ENCODE measurements at regions not wholly inside any gene's neighbourhood (a gene's known extent, or its start where the extent isn't known, plus 50 kb on each side); places are given as distances from the start of the nearest gene placed in this dataset.

DNA sequence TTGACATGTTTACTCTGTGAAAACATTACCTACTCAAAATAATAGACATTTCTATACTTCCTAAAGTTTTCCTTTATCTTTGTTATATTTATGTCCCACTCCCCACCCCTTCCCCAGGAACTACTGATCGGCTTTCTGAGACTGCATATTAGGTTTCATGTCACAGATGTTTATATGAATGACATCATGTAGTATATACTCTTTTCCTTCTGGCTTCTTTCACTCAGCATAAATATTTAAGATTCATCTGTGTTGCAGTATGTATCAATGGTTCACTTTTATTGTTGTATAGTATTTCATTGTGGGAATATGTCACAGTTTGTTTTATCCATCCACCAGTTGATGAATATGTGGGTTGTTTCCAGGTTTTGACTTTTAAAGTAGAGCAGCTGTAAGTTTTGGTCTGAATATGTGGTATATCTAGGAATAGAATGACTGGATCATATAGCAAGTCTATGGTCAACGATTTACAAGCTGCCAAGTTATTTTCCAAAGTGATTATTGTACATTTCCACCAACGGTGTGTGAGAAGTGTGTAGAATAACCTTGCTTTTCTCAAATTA is 73.8 kb upstream of the CAV2 start:
- DNase-seq: no peak

DNA sequence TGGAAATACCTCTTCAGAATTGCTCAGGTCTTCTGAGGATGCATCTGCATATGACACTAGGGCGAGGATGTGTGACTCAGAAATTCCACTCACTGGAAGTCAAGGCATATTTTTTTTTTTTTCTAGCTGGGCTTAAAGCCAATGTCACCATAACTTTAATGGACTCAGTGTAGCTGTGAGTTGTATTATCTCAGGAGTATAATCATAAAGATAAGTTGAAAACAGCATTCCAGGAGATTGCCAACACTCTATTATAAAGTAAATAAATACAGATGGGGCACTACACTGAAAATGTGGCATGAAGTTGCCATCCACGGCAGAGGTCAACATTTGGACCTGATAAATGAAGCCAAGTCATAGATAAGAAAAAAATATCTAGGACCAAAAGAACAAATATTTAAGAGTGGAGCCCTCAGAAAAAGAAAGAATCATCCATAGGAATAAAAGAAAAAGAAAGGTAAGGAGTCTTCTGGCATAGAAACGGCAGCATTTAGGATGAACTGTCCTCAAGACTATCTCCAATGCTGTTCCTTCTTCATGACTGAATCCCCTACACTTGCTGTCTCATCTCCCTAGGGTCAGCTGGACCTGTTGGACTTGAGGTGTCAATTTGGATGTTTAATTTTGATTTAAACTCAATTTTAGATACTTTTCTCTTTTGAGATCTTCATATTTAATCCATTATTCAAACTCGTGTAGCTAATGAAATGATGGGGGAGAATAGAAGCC is 72.9 kb upstream of the CAV2 start:
- DNase-seq: no peak

- DNase-seq: no peak
Observed at GRCh38 chr7:116429986-116430619, 69.4 kb upstream of the CAV2 start.

DNA sequence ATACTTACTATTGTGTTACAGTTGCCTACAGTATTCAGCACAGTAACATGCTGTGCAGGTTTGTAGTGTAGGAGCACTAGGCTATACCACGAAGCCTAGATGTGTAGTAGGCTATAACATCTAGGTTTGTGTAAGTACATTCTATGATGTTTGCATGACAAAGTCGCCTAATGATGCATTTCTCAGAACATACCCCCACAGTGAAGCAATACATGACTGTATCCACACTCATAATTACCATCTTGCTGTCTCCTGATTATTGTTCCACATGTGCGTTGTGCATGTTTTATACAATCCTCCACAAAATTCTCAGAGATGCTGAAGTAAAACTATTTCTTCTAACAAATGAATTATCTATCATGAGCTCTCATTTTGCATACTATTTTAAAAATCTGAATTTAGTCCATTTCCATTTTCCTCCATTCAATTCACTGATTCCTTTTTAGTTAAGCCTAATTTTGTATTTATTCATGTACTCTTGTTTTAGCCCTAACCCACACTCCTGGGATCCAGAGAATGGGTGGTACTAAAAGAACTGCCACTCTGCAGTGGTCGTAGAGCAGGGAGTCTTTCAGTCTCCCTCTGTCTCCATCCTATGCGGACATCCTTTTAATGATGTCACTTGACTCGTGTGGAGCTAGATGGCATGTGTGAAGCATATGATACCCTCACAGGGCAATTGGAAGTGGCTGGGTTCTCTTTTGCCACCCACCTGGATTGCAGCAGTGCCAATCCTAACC is 67.6 kb upstream of the CAV2 start:
- DNase-seq: no peak

DNA sequence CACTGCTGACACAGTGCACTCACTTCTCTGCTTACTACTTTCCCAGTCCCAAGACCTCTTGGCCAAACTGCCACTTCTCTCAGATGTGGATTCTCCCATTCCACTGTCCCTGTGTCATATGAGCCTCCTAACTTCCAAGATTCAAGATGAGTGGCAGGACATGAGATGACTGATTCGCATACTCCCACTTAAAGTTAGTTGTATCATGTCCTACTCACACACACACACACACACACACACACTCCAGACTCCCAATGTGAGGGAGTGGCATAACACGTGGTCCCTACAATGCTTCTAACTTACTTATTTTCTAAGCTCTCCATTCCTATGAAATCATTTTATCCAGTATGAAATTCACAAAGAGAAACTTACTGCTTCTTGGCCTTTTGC is 67.0 kb upstream of the CAV2 start:
- no peak for DNase-seq

- no peak for DNase-seq
Observed at GRCh38 chr7:116433246-116433645, 66.3 kb upstream of the CAV2 start.

GRCh38 chr7:116434820-116435341 is 64.7 kb upstream of the CAV2 start:
- no peak for DNase-seq

GRCh38 chr7:116436305-116436826 is 63.2 kb upstream of the CAV2 start:
- no peak for DNase-seq

- DNase-seq: no peak
Observed at GRCh38 chr7:116438267-116438666, 61.3 kb upstream of the CAV2 start.

DNA sequence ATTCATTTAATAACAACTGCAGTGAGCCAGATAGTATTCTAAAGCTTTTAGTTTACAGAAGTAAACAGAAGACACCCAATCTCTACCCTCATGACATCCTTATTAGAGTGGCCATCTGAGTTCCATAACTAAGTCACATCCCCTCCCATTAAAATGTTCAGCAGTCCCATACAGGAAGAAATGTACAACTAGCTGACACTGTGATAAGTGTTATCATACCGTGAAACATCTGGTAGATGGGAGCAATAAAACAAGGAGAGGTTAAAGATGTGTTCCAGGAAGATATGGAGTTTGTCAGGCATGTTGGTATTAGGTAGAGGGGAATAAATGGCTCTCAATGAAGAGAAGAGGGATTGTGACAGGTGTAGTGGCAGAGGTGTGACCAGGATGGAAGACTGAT is 60.5 kb upstream of the CAV2 start:
- DNase-seq: no peak

DNA sequence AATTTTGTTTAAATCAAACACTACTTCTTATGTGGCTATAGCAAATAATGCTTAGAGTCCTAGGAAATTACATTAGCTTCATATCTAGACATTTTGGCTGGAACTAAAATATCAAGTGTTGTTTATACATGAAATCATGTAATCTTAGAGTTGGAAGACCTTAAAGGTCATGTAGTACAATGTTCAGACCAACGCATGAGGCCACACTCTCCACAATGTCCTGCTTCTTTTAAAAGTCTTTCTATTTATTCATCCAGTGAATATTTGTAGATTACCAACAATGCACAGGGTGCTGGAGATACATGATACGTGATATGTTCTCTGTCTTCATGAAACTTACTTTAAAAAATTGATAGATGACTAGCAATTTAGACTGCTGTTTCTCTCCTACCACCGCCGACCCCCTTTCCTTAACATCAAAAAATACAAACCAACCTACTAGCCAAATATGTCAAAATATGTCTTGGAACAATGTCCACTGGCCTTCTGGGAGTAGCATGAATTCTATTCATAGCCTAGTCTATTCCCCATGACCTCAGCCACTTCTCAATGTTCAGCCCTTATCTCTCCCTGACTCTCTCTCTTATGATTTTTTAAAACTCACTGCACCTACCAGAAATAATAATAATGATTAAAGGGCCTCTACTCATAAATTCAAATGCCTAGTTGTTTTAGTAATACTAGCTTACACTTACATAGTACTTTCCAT is 59.5 kb upstream of the CAV2 start:
- no peak for DNase-seq

DNA sequence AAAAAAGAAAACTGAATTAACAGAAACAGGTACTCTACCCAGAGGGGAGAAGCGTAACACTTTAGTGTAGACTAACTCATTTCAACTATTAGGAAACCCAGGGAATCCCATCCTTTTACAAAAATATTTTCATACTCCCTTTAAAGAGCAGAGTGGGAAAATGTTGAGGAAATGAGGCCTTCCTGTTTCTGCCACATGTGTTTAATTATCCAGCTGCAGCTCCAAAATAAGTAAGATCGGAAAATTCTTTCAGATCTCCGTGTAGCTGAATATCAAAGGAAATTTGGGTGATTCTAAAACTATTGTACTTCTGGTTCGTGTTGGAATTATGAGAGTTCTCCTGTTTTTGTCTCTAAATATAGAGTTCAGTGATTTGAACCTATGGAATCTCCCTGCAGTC is 58.0 kb upstream of the CAV2 start:
- DNase-seq: no peak

- no peak for DNase-seq
Observed at GRCh38 chr7:116443101-116443523, 56.4 kb upstream of the CAV2 start.

DNA sequence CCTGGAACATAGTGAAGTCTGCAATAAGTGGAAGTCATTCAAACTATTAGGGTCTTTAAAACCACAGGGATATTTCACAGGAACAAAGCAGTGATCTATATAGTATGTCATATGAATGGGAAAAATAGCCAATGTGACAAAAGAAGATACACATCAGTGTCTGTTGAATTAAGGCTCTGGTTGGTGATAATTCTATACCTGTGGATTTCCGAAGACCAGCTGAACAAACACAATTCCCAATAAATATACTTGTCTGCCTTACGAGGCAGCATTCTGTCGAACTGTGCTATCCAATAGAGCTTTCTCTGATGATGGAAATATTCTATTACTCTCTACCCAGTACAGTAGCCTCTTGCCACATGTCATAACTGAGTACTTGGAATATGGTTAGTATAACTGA is 55.9 kb upstream of the CAV2 start:
- no peak for DNase-seq

- no peak for DNase-seq
Observed at GRCh38 chr7:116445447-116446211, 53.9 kb upstream of the CAV2 start.

DNA sequence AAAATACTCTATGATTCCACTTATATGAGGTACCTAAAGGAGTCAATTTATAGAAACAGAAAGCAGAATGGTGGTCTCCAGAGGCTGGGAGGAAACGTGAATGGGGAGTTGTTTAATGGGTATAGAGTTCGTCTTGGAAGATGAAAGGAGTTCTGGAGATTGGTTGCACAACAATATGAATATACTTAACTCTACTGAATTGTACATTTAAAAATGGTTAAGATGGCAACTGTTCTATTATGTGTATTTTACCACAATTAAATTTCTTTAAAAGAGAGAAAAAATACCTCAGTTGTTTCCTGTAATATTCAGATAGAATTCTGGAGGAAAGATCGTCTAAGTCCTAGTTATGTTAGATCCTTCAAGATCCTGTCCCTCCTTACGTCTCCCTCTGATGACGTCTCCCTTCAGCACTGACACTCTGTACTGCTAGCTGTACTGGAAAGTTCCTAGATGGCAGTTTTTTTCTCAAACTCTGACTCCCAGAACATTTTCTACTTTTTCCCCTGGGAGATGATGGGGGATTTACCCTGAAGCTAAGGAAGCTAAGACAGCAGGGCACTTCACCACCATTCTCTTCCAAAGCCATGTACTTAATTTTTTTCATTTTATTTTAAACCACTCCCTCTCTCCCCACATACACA is 53.2 kb upstream of the CAV2 start:
- DNase-seq: no peak

DNA sequence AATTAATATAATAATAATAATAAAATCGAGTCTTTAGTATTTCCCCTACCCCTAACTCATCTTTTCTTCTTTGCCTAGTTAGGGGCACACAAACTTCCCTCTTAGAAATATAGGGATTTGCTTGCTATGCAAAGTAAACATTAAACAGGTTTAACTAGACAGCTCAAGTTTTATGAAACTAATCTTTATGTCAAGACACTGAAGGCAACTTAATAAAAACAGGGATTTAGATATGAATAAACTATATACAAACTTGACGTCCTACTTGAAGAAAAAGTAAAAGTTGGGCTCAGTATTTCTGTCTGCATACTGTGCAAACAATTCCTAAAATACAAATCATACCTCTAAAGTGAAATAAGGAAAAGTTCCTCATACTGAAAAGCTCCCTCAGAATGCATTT is 52.1 kb upstream of the CAV2 start:
- DNase-seq: no peak

GRCh38 chr7:116447966-116448839 is 51.3 kb upstream of the CAV2 start:
- DNase-seq: no peak

GRCh38 chr7:116449441-116449840 is 50.1 kb upstream of the CAV2 start:
- DNase-seq: no peak
